Sigmoid colon (tissue), 6 donors: ENCODE measurements at regions not wholly inside any gene's neighbourhood (a gene's known extent, or its start where the extent isn't known, plus 50 kb on each side); places are given as distances from the start of the nearest gene placed in this dataset.

ENCODE experiments used
- DNase-seq: peaks from one replicate; pipeline ENCODE4 v3.0.0-alpha.2; 2019
- H3K27ac ChIP-seq, 4 donors: fragments of 200-600 bp; sonication (generic); one replicate each; pipeline ENCODE4 v1.5.1; 2016 to 2019; ENCODE audit warnings: mild to moderate bottlenecking in 1 of 4
- H3K27me3 ChIP-seq, 3 donors: fragments of 200-600 bp; sonication (generic); one replicate each; pipeline ENCODE4 v1.5.1; 2019; ENCODE audit warnings: mild to moderate bottlenecking in 1 of 3
- H3K36me3 ChIP-seq, 4 donors: fragments of 200-600 bp; sonication (generic); one replicate each; pipeline ENCODE4 v1.5.1; 2016 to 2019
- H3K4me1 ChIP-seq, 4 donors: fragments of 200-600 bp; sonication (generic); one replicate each; pipeline ENCODE4 v1.5.1; 2017 to 2019
- H3K4me3 ChIP-seq, 4 donors: fragments of 200-600 bp; sonication (generic); one replicate each; pipeline ENCODE4 v1.5.1; 2017 to 2019; ENCODE audit warnings: mild to moderate bottlenecking in 2 of 4, moderate library complexity in 1 of 4
- H3K9me3 ChIP-seq, 4 donors: fragments of 200-600 bp in 3 of 4; sonication (generic) in 3 of 4; one replicate each; pipeline versions ENCODE4 v1.5.1 to v1.6.1; 2013 to 2019
- EP300 ChIP-seq, 4 donors: sonication (generic); formaldehyde crosslinking; IDR thresholded peaks; one replicate each; pipeline ENCODE4 v1.6.1; 2017; ENCODE audit warnings: antibody characterized with exemption in 4 of 4
- POLR2A ChIP-seq, 2 donors: fragments of 450-650 bp; IDR thresholded peaks; one replicate each; pipeline ENCODE4 v1.6.1; 2016; ENCODE audit warnings: antibody characterized with exemption in 2 of 2, mild to moderate bottlenecking in 2 of 2, moderate library complexity in 2 of 2
- POLR2AphosphoS5 ChIP-seq, 4 donors: sonication (generic); formaldehyde crosslinking; IDR thresholded peaks; one replicate each; pipeline ENCODE4 v1.6.1; 2017; ENCODE audit warnings: antibody characterized with exemption in 4 of 4
- WGBS, 2 donors: extraction: QIAGEN DNeasy Blood & Tissue Kit; methylation state at CpG; one replicate each; pipeline ENCODE4 v1.1.7; 2013; 5-methylcytosine and 5-hydroxymethylcytosine counted together
- intact Hi-C: fragments of 100-400 bp; cut with DNase I; formaldehyde crosslinking; loops from one replicate; pipeline ENCODE4 v1.15.1; 2023
- TF ChIP-seq, protein P1 (sequence below), 4 experiments: fragments of 450-650 bp in 3 of 4; fragments of 200-600 bp in 1 of 4; IDR thresholded peaks; one replicate each; pipeline ENCODE4 v1.5.1; 2016 to 2019; ENCODE audit warnings: antibody characterized with exemption in 4 of 4, mild to moderate bottlenecking in 3 of 4, moderate library complexity in 2 of 4
- donor health status: healthy with polysubstance abuse.
- donor health status: healthy.

GRCh38 chr6:122859676-122860075, 70.6 kb downstream of the SMPDL3A start:
- intact Hi-C loops, result no loop called here
- H3K9me3 ChIP-seq, result no peaks in the 10 kb centered on the region
- no peak overlapping the region for H3K4me3 ChIP-seq
- H3K36me3 ChIP-seq, result no peaks in the 10 kb centered on the region
- no peaks in the 10 kb centered on the region for H3K27me3 ChIP-seq
- TF ChIP-seq, protein P1, sequence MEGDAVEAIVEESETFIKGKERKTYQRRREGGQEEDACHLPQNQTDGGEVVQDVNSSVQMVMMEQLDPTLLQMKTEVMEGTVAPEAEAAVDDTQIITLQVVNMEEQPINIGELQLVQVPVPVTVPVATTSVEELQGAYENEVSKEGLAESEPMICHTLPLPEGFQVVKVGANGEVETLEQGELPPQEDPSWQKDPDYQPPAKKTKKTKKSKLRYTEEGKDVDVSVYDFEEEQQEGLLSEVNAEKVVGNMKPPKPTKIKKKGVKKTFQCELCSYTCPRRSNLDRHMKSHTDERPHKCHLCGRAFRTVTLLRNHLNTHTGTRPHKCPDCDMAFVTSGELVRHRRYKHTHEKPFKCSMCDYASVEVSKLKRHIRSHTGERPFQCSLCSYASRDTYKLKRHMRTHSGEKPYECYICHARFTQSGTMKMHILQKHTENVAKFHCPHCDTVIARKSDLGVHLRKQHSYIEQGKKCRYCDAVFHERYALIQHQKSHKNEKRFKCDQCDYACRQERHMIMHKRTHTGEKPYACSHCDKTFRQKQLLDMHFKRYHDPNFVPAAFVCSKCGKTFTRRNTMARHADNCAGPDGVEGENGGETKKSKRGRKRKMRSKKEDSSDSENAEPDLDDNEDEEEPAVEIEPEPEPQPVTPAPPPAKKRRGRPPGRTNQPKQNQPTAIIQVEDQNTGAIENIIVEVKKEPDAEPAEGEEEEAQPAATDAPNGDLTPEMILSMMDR (IDR thresholded peaks at IDR 0.05), result no peak
- TF ChIP-seq EP300 (IDR thresholded peaks at IDR 0.05), result no peak
- no peaks in the 10 kb centered on the region for H3K4me1 ChIP-seq
- no peak overlapping the region for H3K27ac ChIP-seq
- no peak for DNase-seq
- WGBS, 2 donors, result 74 to 82% methylated on average over 6 of the region's 6 CpGs

DNA sequence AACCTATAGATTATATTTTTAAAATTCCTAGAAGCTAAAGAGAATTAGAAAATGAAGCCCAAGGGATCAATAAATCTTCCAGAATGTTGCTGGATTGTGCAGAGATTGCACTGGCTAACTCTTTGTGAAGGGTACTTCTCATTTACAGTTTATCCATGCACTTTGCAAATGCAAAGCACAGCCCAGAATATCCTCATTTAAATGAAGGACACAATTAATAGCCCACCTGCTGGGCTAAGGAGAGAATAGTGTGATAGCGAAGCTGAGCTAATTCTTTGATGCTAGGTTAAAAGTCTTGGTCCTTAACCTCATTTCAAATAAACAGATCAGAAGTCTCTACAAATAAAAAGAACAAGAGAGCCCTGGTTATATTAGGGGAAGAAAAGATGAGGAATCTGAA, 72.5 kb downstream of the SMPDL3A start:
- Histone ChIP-seq H3K36me3 (no peaks in the 10 kb centered on the region), H3K4me3 (no peak overlapping the region), H3K27me3 (no peaks in the 10 kb centered on the region), H3K4me1 (no peaks in the 10 kb centered on the region), H3K9me3 (no peaks in the 10 kb centered on the region), H3K27ac (no peak overlapping the region)
- intact Hi-C loops, result no loop called here
- DNase-seq, result no peak
- TF ChIP-seq, protein P1 (IDR thresholded peaks at IDR 0.05), result no peak
- TF ChIP-seq POLR2AphosphoS5 (IDR thresholded peaks at IDR 0.05), result no peak
- 52 to 57% methylated on average over 1 of the region's 1 CpG for WGBS, 2 donors

DNA sequence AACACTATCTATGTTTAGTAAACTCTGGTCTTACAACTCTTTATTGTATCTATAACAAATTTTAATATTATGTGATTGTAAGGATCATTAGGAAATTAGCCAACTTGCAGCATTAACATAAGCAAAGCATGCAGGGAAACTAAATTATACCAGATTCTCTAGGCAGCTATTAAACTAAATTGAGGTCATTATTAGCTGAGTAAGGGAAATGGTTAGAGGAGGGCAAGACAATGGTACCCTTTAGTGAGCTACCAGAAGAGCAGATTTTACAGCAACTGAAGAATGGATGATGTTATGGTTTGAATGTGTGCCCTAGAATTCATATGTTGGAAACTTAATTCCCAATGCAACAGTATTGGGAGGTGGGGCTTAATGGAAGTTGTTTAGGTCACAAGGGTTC, 79.1 kb downstream of the SMPDL3A start:
- no peak overlapping the region for H3K27ac ChIP-seq
- H3K27me3 ChIP-seq, result no peaks in the 10 kb centered on the region
- TF ChIP-seq, protein P1 (IDR thresholded peaks at IDR 0.05), result no peak
- TF ChIP-seq POLR2AphosphoS5 (IDR thresholded peaks at IDR 0.05) (no peak), EP300 (IDR thresholded peaks at IDR 0.05) (no peak)
- no peaks in the 10 kb centered on the region for H3K4me1 ChIP-seq
- H3K9me3 ChIP-seq, result no peaks in the 10 kb centered on the region
- DNase-seq, result no peak
- intact Hi-C loops, result loop anchor here (2.0 kb wide), 1 partner anchor 449 kb away; no protein-coding TSS in a partner anchor
- no peaks in the 10 kb centered on the region for H3K36me3 ChIP-seq
- H3K4me3 ChIP-seq, result no peak overlapping the region

- Histone ChIP-seq H3K4me1 (no peaks in the 10 kb centered on the region), H3K4me3 (no peak overlapping the region), H3K27ac (no peak overlapping the region), H3K9me3 (no peaks in the 10 kb centered on the region), H3K36me3 (no peaks in the 10 kb centered on the region), H3K27me3 (no peaks in the 10 kb centered on the region)
- no peak for DNase-seq
- intact Hi-C loops, result loop anchor here (2.0 kb wide), 1 partner anchor 447 kb away; no protein-coding TSS in a partner anchor
- TF ChIP-seq, protein P1 (IDR thresholded peaks at IDR 0.05), result peak in 3 of 4 experiments; percentile 39 to 61 (median 60)
- TF ChIP-seq EP300 (IDR thresholded peaks at IDR 0.05), result no peak
- no peak for TF ChIP-seq POLR2AphosphoS5 (IDR thresholded peaks at IDR 0.05)
- TF ChIP-seq POLR2A (IDR thresholded peaks at IDR 0.05), result no peak
These were observed 80.5 kb downstream of the SMPDL3A start for GRCh38 chr6:122869437-122870024.

DNA sequence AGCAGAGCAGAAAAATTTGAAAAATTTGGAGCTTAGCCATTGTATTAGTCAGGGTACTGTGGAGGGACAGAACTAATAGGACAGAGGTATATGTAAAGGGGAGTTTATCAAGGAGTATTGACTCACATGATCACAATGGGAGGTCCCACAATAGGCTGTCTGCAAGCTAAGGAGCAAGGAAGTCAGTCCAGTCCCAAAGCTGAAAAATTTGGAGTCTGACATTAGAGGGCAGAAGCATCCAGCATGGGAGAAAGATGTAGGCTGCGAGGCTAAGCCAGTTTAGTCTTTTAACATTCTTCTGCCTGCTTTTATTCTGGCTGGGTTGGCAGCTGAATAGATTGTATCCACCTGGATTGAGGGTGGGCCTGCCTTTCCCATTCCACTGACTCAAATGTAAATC, 82.0 kb downstream of the SMPDL3A start:
- TF ChIP-seq EP300 (IDR thresholded peaks at IDR 0.05) (no peak), POLR2A (IDR thresholded peaks at IDR 0.05) (no peak), POLR2AphosphoS5 (IDR thresholded peaks at IDR 0.05) (no peak)
- TF ChIP-seq, protein P1 (IDR thresholded peaks at IDR 0.05), result no peak
- DNase-seq, result no peak
- Histone ChIP-seq H3K27me3 (no peaks in the 10 kb centered on the region), H3K36me3 (no peaks in the 10 kb centered on the region), H3K27ac (no peak overlapping the region), H3K9me3 (no peaks in the 10 kb centered on the region), H3K4me1 (no peaks in the 10 kb centered on the region), H3K4me3 (no peak overlapping the region)
- 86 to 91% methylated on average over 1 of the region's 1 CpG for WGBS, 2 donors
- intact Hi-C loops, result no loop called here
